ENCODE measurements at regions not wholly inside any gene's neighbourhood (a gene's known extent, or its start where the extent isn't known, plus 50 kb on each side); places are given as distances from the start of the nearest gene placed in this dataset.

DNA sequence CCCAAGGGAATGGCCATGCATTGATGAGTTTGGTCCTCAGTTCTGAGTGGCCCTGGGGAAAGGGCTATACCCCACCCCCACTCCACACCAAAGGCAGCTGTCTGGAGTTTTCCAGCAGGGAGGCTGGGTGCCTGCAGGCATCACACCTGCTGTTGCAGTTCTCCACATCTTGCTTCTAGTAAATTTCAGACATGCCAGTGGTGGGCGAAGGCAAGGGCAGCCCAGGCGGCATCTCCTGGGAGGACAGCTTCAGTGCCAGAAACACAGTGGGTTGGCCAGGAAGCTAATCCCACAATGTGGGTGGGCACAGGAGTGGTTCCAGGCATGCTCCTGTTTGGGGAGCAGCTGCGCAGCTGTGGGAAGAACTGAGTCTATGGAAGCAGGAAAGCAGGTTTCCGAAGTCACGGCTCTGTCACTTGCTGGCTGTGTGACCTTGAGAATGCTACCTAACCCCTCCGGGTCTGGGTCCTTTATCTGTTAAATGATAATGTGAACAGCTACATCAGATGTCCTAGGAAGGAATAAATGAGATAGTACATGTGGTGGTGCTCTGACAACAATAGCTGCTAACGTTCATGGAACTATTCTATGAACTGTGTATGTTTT is 84.6 kb upstream of the SPTBN1 start:
- POLR2A ChIA-PET (ENCODE audit: low non-redundant PET) = no interaction called here
- DNase-seq (ENCODE audit: low spot score) = no peak
- TF ChIP-seq, protein P1, sequence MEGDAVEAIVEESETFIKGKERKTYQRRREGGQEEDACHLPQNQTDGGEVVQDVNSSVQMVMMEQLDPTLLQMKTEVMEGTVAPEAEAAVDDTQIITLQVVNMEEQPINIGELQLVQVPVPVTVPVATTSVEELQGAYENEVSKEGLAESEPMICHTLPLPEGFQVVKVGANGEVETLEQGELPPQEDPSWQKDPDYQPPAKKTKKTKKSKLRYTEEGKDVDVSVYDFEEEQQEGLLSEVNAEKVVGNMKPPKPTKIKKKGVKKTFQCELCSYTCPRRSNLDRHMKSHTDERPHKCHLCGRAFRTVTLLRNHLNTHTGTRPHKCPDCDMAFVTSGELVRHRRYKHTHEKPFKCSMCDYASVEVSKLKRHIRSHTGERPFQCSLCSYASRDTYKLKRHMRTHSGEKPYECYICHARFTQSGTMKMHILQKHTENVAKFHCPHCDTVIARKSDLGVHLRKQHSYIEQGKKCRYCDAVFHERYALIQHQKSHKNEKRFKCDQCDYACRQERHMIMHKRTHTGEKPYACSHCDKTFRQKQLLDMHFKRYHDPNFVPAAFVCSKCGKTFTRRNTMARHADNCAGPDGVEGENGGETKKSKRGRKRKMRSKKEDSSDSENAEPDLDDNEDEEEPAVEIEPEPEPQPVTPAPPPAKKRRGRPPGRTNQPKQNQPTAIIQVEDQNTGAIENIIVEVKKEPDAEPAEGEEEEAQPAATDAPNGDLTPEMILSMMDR (conservative IDR thresholded peaks at IDR 0.05; ENCODE audit: low read depth) = no peak
- no peak overlapping the region for H3K27ac ChIP-seq
- CTCF ChIA-PET = no interaction called here

DNA sequence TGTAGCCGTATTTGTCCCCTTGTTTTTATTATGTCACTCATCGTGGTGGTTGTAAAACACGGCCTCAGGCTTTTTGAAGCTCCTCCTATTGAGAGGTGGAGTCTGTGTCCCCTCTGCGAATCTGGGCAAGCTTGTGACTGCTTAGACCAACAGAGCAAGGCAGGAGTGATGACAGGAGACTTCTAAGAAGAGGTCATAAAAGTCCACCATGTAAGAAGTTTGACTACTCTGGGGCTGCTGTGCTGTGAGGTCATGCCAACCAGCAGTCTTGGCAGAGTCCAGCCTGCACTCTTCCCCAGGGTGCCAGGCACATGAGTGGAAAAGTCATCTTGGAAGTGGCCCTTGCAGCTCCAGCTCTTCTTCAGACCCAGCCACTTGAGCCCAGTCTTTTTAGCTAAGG is 83.8 kb upstream of the SPTBN1 start:
- TF ChIP-seq, protein P1 (conservative IDR thresholded peaks at IDR 0.05; ENCODE audit: low read depth) = no peak
- POLR2A ChIA-PET (ENCODE audit: low non-redundant PET) = no interaction called here
- CTCF ChIA-PET = no interaction called here
- no peak for DNase-seq (ENCODE audit: low spot score)
- H3K27ac ChIP-seq = no peak overlapping the region

DNA sequence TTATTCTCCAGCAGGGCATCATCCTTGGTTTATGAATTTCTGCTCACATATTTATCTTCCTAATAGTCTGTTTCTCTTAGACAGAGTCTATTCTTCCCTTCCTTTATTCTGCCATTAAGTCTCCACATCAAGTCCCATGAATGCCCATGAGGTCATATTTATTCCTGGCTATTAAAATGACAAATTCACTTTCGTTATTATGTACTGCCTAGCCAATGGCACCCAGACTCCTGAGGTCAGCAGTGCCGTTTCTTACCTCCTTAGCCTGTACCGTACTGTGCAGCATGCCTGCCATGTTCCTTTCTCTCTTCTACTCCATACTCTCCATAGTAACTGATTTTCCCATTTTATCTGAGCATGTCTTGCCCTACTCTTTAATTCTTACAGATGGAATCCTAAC is 82.3 kb upstream of the SPTBN1 start:
- TF ChIP-seq, protein P1 (conservative IDR thresholded peaks at IDR 0.05; ENCODE audit: low read depth) = no peak
- no peak for DNase-seq (ENCODE audit: low spot score)
- POLR2A ChIA-PET (ENCODE audit: low non-redundant PET) = no interaction called here
- no peak overlapping the region for H3K27ac ChIP-seq
- CTCF ChIA-PET = no interaction called here

DNA sequence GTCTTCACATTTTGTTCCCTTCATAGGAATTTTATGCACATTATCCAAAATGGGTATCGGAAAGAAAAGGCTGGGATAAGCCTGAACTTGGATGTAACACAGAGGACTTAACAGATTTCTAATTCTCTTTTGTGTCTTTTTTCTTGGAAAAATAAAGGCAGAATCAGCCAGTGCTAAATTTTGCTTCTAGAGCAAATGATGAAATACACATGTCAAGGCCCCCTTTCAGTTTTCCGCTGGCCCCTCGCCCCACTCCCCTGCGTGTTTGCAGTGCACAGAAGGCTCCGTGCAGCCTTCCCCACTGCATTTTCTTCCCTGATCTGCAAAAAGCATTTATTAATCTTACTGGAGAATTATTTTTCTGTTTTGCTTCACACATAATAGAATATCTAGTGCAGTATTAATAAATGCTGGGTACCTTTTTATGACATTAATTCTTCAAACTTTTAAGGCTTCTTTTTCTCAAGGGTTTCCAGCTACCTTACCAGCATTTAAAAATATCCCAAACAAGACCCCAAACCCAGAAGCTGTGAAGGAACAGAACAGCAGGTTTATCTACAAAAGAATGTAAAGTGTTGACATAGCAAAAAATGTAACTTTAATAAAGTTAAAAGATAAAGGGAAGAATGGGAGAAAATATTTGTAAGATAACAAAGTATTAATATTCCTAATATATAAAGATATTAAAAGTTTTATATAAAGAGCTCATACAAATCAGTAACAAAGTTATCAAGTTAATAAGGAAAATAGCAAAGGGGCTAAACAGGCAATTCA is 81.3 kb upstream of the SPTBN1 start:
- ChIA-PET POLR2A (ENCODE audit: low non-redundant PET) (no interaction called here), CTCF (interaction anchor here (0.7 to 0.9 kb wide), 2 partner anchors 10 to 18 kb away, joined by 3 to 4 read pairs; no protein-coding TSS in a partner anchor)
- DNase-seq (ENCODE audit: low spot score) = no peak
- no peak overlapping the region for H3K27ac ChIP-seq
- TF ChIP-seq, protein P1 (conservative IDR thresholded peaks at IDR 0.05; ENCODE audit: low read depth) = no peak

DNA sequence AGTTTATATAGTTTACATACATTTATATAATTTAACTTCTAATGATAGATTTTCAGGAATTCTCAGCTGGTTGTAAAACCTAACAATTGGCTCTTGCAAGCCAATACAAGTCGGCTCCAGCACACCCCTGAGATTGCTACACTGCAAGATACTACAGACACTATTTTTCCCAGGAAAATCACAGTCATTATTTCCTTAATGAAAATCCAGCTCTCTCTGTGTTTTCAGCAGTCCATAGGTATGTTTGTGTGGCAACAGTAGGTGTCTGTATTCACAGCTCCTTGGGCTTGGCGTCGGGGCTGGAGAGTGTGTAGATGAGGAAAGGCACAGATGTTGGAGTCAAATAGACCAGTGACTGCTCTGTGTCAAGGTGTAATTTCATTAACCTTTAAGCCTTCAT is 78.7 kb upstream of the SPTBN1 start:
- POLR2A ChIA-PET (ENCODE audit: low non-redundant PET) = no interaction called here

DNA sequence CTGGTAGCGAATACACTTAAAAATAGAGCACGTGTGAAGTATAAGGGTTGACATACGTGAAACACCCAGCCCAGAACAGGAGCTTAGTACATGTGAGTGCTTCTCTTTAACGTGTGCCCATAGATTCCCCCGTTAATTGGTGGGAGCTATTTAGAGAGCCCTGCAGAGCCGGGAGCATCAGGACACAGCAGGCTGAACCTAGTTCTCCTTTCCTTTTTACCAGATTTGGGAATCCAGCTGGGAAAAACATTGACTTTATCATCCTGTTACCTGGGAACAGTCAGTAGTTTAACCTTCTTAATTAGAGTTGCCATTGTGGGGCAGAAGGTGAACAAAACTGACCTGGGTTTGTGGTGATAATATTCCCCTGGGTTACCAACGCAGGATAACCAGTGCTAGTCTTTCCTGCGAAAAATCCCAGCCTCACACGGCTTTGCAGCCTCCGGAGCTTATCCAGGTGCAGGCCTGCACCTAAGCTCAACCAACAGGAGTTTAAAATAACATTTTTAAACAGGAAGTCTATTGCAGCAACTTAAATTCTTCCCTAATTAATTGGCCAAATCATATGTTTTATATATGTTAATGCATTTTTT is 78.1 kb upstream of the SPTBN1 start:
- H3K27ac ChIP-seq = no peak overlapping the region
- TF ChIP-seq, protein P1 (conservative IDR thresholded peaks at IDR 0.05; ENCODE audit: low read depth) = no peak
- ChIA-PET POLR2A (ENCODE audit: low non-redundant PET) (no interaction called here), CTCF (no interaction called here)
- no peak for DNase-seq (ENCODE audit: low spot score)

More for the DNA sequence above, 78.7 kb upstream of the SPTBN1 start:
- TF ChIP-seq, protein P1 (conservative IDR thresholded peaks at IDR 0.05; ENCODE audit: low read depth) = no peak
- DNase-seq (ENCODE audit: low spot score) = no peak
- CTCF ChIA-PET = interaction anchor here (0.6 kb wide), 1 partner anchor 437 kb away, joined by 3 read pairs; no protein-coding TSS in a partner anchor
- no peak overlapping the region for H3K27ac ChIP-seq

Measured in RWPE1 (cell line).